ENCODE measurements at regions not wholly inside any gene's neighbourhood (a gene's known extent, or its start where the extent isn't known, plus 50 kb on each side); places are given as distances from the start of the nearest gene placed in this dataset.

- no peak overlapping the region for H3K27ac ChIP-seq (ENCODE audit: low read depth, low read length, poor library complexity, severe bottlenecking)
- ChIA-PET POLR2A (ENCODE audit: low non-redundant PET) (no interaction called here), CTCF (no interaction called here)
- H3K4me1 ChIP-seq (ENCODE audit: insufficient read depth, low read length, poor library complexity, severe bottlenecking): no peaks in the 10 kb centered on the region
- no peak for DNase-seq (ENCODE audit: low spot score)
- no TSS peak for BruUV-seq (replicated peaks)
- no peak overlapping the region for H3K4me3 ChIP-seq (ENCODE audit: low read depth, low read length, poor library complexity, severe bottlenecking)
- H3K9me3 ChIP-seq (ENCODE audit: low read depth, low read length, poor library complexity, severe bottlenecking): no peaks in the 10 kb centered on the region
- intact Hi-C loops (cut with micrococcal nuclease; ENCODE audit: unreplicated experiment): no loop called here
- no peak for TF ChIP-seq EZH2 (IDR thresholded peaks at IDR 0.05; ENCODE audit: borderline replicate concordance, low read depth, low read length, poor library complexity, severe bottlenecking)
- TF ChIP-seq, protein P1, sequence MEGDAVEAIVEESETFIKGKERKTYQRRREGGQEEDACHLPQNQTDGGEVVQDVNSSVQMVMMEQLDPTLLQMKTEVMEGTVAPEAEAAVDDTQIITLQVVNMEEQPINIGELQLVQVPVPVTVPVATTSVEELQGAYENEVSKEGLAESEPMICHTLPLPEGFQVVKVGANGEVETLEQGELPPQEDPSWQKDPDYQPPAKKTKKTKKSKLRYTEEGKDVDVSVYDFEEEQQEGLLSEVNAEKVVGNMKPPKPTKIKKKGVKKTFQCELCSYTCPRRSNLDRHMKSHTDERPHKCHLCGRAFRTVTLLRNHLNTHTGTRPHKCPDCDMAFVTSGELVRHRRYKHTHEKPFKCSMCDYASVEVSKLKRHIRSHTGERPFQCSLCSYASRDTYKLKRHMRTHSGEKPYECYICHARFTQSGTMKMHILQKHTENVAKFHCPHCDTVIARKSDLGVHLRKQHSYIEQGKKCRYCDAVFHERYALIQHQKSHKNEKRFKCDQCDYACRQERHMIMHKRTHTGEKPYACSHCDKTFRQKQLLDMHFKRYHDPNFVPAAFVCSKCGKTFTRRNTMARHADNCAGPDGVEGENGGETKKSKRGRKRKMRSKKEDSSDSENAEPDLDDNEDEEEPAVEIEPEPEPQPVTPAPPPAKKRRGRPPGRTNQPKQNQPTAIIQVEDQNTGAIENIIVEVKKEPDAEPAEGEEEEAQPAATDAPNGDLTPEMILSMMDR (conservative IDR thresholded peaks at IDR 0.05; ENCODE audit: low read depth, low read length): no peak
- no peaks in the 10 kb centered on the region for H3K27me3 ChIP-seq (replicated peaks; ENCODE audit: insufficient read depth, low read depth, low read length, poor library complexity)
- no peaks in the 10 kb centered on the region for H3K36me3 ChIP-seq (ENCODE audit: insufficient read depth, low read length, poor library complexity, severe bottlenecking)
Observed at GRCh38 chr6:91043751-91044150, 456.9 kb upstream of the MAP3K7 start.

- ChIA-PET POLR2A (ENCODE audit: low non-redundant PET) (no interaction called here), CTCF (no interaction called here)
- H3K4me3 ChIP-seq (ENCODE audit: low read depth, low read length, poor library complexity, severe bottlenecking): no peak overlapping the region
- H3K27ac ChIP-seq (ENCODE audit: low read depth, low read length, poor library complexity, severe bottlenecking): no peak overlapping the region
- H3K27me3 ChIP-seq (replicated peaks; ENCODE audit: insufficient read depth, low read depth, low read length, poor library complexity): no peaks in the 10 kb centered on the region
- no peaks in the 10 kb centered on the region for H3K9me3 ChIP-seq (ENCODE audit: low read depth, low read length, poor library complexity, severe bottlenecking)
- BruUV-seq (replicated peaks): no TSS peak
- H3K4me1 ChIP-seq (ENCODE audit: insufficient read depth, low read length, poor library complexity, severe bottlenecking): no peaks in the 10 kb centered on the region
- no peaks in the 10 kb centered on the region for H3K36me3 ChIP-seq (ENCODE audit: insufficient read depth, low read length, poor library complexity, severe bottlenecking)
- no peak for DNase-seq (ENCODE audit: low spot score)
- intact Hi-C loops (cut with micrococcal nuclease; ENCODE audit: unreplicated experiment): no loop called here
- no peak for TF ChIP-seq EZH2 (IDR thresholded peaks at IDR 0.05; ENCODE audit: borderline replicate concordance, low read depth, low read length, poor library complexity, severe bottlenecking)
- TF ChIP-seq, protein P1 (conservative IDR thresholded peaks at IDR 0.05; ENCODE audit: low read depth, low read length): no peak
Observed at GRCh38 chr6:91042656-91043055, 455.8 kb upstream of the MAP3K7 start.

DNA sequence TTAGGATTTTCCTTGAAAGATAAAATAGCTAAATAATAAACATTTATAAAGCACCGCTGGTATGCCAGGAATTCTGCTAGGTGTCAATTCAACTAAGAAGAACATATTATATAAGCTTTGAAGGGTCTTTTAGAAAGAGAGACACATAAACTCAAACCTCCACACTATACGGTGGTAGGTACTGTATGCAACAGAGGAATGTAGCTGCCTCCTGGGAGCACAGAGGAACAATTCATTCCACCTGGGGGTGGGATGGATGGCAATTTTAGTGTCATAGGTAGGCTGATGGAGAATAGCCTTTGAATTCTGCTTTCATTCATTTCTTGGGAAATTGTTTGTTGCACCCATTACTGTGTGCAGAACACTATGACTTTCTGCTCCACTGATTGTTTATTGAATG is 447.1 kb upstream of the MAP3K7 start:
- Histone ChIP-seq H3K4me3 (ENCODE audit: low read depth, low read length, poor library complexity, severe bottlenecking) (no peak overlapping the region), H3K27ac (ENCODE audit: low read depth, low read length, poor library complexity, severe bottlenecking) (no peak overlapping the region), H3K36me3 (ENCODE audit: insufficient read depth, low read length, poor library complexity, severe bottlenecking) (no peaks in the 10 kb centered on the region), H3K4me1 (ENCODE audit: insufficient read depth, low read length, poor library complexity, severe bottlenecking) (peaks cover 20% of the 10 kb centered on the region), H3K27me3 (replicated peaks; ENCODE audit: insufficient read depth, low read depth, low read length, poor library complexity) (no peaks in the 10 kb centered on the region), H3K9me3 (ENCODE audit: low read depth, low read length, poor library complexity, severe bottlenecking) (no peaks in the 10 kb centered on the region)
- no TSS peak for BruUV-seq (replicated peaks)
- DNase-seq (ENCODE audit: low spot score): no peak
- ChIA-PET CTCF (no interaction called here), POLR2A (ENCODE audit: low non-redundant PET) (no interaction called here)
- intact Hi-C loops (cut with micrococcal nuclease; ENCODE audit: unreplicated experiment): no loop called here
- TF ChIP-seq EZH2 (IDR thresholded peaks at IDR 0.05; ENCODE audit: borderline replicate concordance, low read depth, low read length, poor library complexity, severe bottlenecking): no peak

DNA sequence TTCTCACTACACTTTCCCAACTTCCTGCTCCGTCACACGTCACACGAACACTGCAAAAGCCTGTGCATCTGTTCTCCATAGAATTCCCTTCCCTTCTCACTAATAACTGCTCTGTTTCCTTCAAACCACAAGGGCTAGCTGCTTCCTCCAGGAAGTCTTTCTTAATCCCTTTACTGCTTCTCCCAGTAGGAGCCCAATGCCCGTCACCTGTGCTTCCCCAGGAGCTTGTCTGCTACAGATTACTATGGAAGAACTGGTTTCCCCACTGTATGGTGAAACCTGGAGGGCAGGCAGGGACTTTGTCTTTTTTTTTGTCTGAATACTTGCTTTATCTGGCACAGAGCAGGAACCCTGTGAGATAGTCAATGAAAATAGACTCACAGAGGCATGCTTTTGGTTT is 444.7 kb upstream of the MAP3K7 start:
- Histone ChIP-seq H3K27me3 (replicated peaks; ENCODE audit: insufficient read depth, low read depth, low read length, poor library complexity) (no peaks in the 10 kb centered on the region), H3K27ac (ENCODE audit: low read depth, low read length, poor library complexity, severe bottlenecking) (no peak overlapping the region), H3K4me1 (ENCODE audit: insufficient read depth, low read length, poor library complexity, severe bottlenecking) (peaks cover 20% of the 10 kb centered on the region), H3K9me3 (ENCODE audit: low read depth, low read length, poor library complexity, severe bottlenecking) (no peaks in the 10 kb centered on the region), H3K36me3 (ENCODE audit: insufficient read depth, low read length, poor library complexity, severe bottlenecking) (no peaks in the 10 kb centered on the region), H3K4me3 (ENCODE audit: low read depth, low read length, poor library complexity, severe bottlenecking) (no peak overlapping the region)
- intact Hi-C loops (cut with micrococcal nuclease; ENCODE audit: unreplicated experiment): no loop called here
- POLR2A ChIA-PET (ENCODE audit: low non-redundant PET): interaction anchor here (0.7 kb wide), 1 partner anchor 9 kb away, joined by 4 read pairs; no protein-coding TSS in a partner anchor
- no TSS peak for BruUV-seq (replicated peaks)
- DNase-seq (ENCODE audit: low spot score): peak; percentile 12
- TF ChIP-seq EZH2 (IDR thresholded peaks at IDR 0.05; ENCODE audit: borderline replicate concordance, low read depth, low read length, poor library complexity, severe bottlenecking): no peak
- TF ChIP-seq, protein P1 (conservative IDR thresholded peaks at IDR 0.05; ENCODE audit: low read depth, low read length): no peak
- CTCF ChIA-PET: no interaction called here

Measured in A673 (cell line).